Endothelial cell of umbilical vein (primary cell): ENCODE measurements at regions not wholly inside any gene's neighbourhood (a gene's known extent, or its start where the extent isn't known, plus 50 kb on each side); places are given as distances from the start of the nearest gene placed in this dataset.

ENCODE experiments used
- BruUV-seq: library from RNA; stranded (reverse); fragments of 400-500 nt; replicated peaks from 2 replicates; lab custom pipeline; 2021; lab: Mats Ljungman, UMichigan
- CTCF ChIA-PET: fragments of 300-600, 350-600 bp; sonication (Branson Sonifier 250); formaldehyde crosslinking; loops from one replicate; lab custom pipeline; 2021; ENCODE audit warnings: antibody characterized with exemption, inconsistent platforms; lab: Charles Lee
- POLR2A ChIA-PET: fragments of 300-600, 350-600 bp; sonication (Branson Sonifier 250); formaldehyde crosslinking; loops from one replicate; lab custom pipeline; 2021; ENCODE audit warnings: antibody characterized with exemption, inconsistent platforms; lab: Charles Lee
- DNase-seq: peaks from one replicate; pipeline ENCODE4 v3.0.0-alpha.2; 2011; ENCODE audit warnings: low read depth, low spot score
- FAIRE-seq: peaks from 2 replicates; lab custom pipeline; 2011; peaks lifted over from hg19 to GRCh38; lab: Jason Lieb, UNC
- H2AFZ ChIP-seq: 2 replicates; pipeline ENCODE4 v1.6.0; 2012; ENCODE audit warnings: low read depth, low read length, control low read depth, inconsistent platforms
- H3K27ac ChIP-seq: 2 replicates; pipeline ENCODE4 v1.5.1; 2011; ENCODE audit warnings: low read depth, mild to moderate bottlenecking, control low read depth, low read length, moderate library complexity; ENCODE audit not compliant: insufficient read depth
- H3K27me3 ChIP-seq, 2 experiments: 2 replicates each; pipeline versions ENCODE4 v1.6.0 to v1.6.1; 2011; ENCODE audit warnings: low read length in 2 of 2, mixed read lengths in 1 of 2; ENCODE audit not compliant: control insufficient read depth in 2 of 2, insufficient read depth in 2 of 2
- H3K36me3 ChIP-seq, 2 experiments: 2 replicates in 1 of 2; 3 replicates in 1 of 2; pipeline ENCODE4 v1.5.1; 2011; ENCODE audit warnings: low read length in 2 of 2, mild to moderate bottlenecking in 1 of 2, moderate library complexity in 1 of 2; ENCODE audit not compliant: control insufficient read depth in 2 of 2, insufficient read depth in 2 of 2; ENCODE audit errors: extremely low read depth in 1 of 2
- H3K4me1 ChIP-seq: 3 replicates; pipeline ENCODE4 v1.5.1; 2011; ENCODE audit warnings: mild to moderate bottlenecking, low read length; ENCODE audit not compliant: control insufficient read depth, insufficient read depth; ENCODE audit errors: extremely low read depth
- H3K4me2 ChIP-seq: 2 replicates; pipeline ENCODE4 v1.6.1; 2011; ENCODE audit warnings: low read length, control low read depth, mixed read lengths; ENCODE audit not compliant: insufficient read depth
- H3K4me3 ChIP-seq, 3 experiments: fragments of 200-600 bp in 1 of 3; sonication (generic), shearing (Covaris generic) in 1 of 3; replicated peaks in 1 of 3; 2 replicates each; pipeline ENCODE4 v1.5.1; 2011 to 2016; ENCODE audit warnings: control low read depth in 3 of 3, low read length in 3 of 3, mild to moderate bottlenecking in 2 of 3, inconsistent platforms in 1 of 3, low read depth in 1 of 3, moderate library complexity in 1 of 3; ENCODE audit not compliant: insufficient read depth in 1 of 3
- H3K79me2 ChIP-seq: 2 replicates; pipeline ENCODE4 v1.6.0; 2012; ENCODE audit warnings: low read length, inconsistent platforms; ENCODE audit not compliant: control insufficient read depth, insufficient read depth
- H3K9ac ChIP-seq: replicated peaks from 2 replicates; pipeline ENCODE3; 2011; ENCODE audit warnings: low read length, control low read depth; ENCODE audit not compliant: insufficient read depth; ENCODE audit errors: extremely low read depth
- H3K9me1 ChIP-seq: replicated peaks from 3 replicates; pipeline ENCODE4 v1.6.0; 2011; ENCODE audit warnings: mild to moderate bottlenecking, low read length; ENCODE audit not compliant: control insufficient read depth, insufficient read depth; ENCODE audit errors: extremely low read depth
- H3K9me3 ChIP-seq: replicated peaks from 2 replicates; pipeline ENCODE4 v1.5.1; 2012; ENCODE audit warnings: low read length, inconsistent platforms; ENCODE audit not compliant: control insufficient read depth, insufficient read depth
- H4K20me1 ChIP-seq: replicated peaks from 2 replicates; pipeline ENCODE3; 2011; ENCODE audit warnings: mild to moderate bottlenecking, low read length; ENCODE audit not compliant: control insufficient read depth, insufficient read depth; ENCODE audit errors: extremely low read depth
- CTCF ChIP-seq, 2 donors: IDR thresholded peaks; 1 replicate in 1 of 2; 2 replicates in 1 of 2; pipeline ENCODE4 v1.5.1; 2011; ENCODE audit warnings: low read length in 2 of 2, mild to moderate bottlenecking in 2 of 2, moderate library complexity in 2 of 2, control low read depth in 1 of 2, inconsistent platforms in 1 of 2, low read depth in 1 of 2; ENCODE audit not compliant: insufficient read depth in 1 of 2; ENCODE audit errors: extremely low read depth in 1 of 2
- EZH2 ChIP-seq: IDR thresholded peaks from 2 replicates; pipeline ENCODE4 v1.6.1; 2012; ENCODE audit warnings: borderline replicate concordance, low read depth, mild to moderate bottlenecking, moderate library complexity, low read length, inconsistent platforms; ENCODE audit not compliant: severe bottlenecking
- FOS ChIP-seq: IDR thresholded peaks from 2 replicates; pipeline ENCODE4 v1.6.1; 2011; ENCODE audit warnings: mild to moderate bottlenecking, low read length, moderate library complexity, borderline replicate concordance; ENCODE audit not compliant: insufficient read depth
- GATA2 ChIP-seq: IDR thresholded peaks from 2 replicates; pipeline ENCODE4 v1.7.0; 2011; ENCODE audit warnings: low read depth, mild to moderate bottlenecking, moderate library complexity, mixed read lengths, low read length; ENCODE audit not compliant: insufficient read length, insufficient read depth
- JUN ChIP-seq: IDR thresholded peaks from 2 replicates; pipeline ENCODE4 v1.6.1; 2011; ENCODE audit warnings: borderline replicate concordance, low read depth; ENCODE audit not compliant: insufficient read length, insufficient read depth
- MAX ChIP-seq: IDR thresholded peaks from 2 replicates; pipeline ENCODE4 v1.6.1; 2011; ENCODE audit not compliant: insufficient read depth, insufficient read length
- MYC ChIP-seq: IDR thresholded peaks from one replicate; pipeline ENCODE4 v1.6.1; 2011; ENCODE audit warnings: mild to moderate bottlenecking, low read depth, low read length
- POLR2A ChIP-seq: IDR thresholded peaks from 2 replicates; pipeline ENCODE4 v1.6.1; 2012; ENCODE audit warnings: low read depth, mild to moderate bottlenecking, control low read depth, low read length
- POLR2AphosphoS5 ChIP-seq: IDR thresholded peaks from 2 replicates; pipeline ENCODE4 v1.6.1; 2012; ENCODE audit warnings: low read depth, mild to moderate bottlenecking, control low read depth, low read length, moderate library complexity; ENCODE audit not compliant: insufficient read depth
- dilution Hi-C: fragments of 300-500 bp; cut with MboI; formaldehyde crosslinking; loops from one replicate; pipeline ENCODE4 v1.15.0; 2019; ENCODE audit warnings: low sequenced_read_pairs; ENCODE audit not compliant: extremely low pct_ligation_motif_present
- intact Hi-C: fragments of 100-400 bp; cut with micrococcal nuclease; formaldehyde crosslinking; loops from one replicate; pipeline ENCODE4 v1.10.0; 2022

- no peaks in the 10 kb centered on the region for H3K4me1 ChIP-seq
- CTCF ChIA-PET: no interaction called here
- POLR2A ChIA-PET: no interaction called here
- H3K27ac ChIP-seq: no peak overlapping the region
- TF ChIP-seq CTCF (IDR thresholded peaks at IDR 0.05; ENCODE audit: extremely low read depth in 1 of 2, insufficient read depth in 1 of 2, low read depth in 1 of 2, low read length in 2 of 2): no peak
- no peak for TF ChIP-seq GATA2
- TF ChIP-seq MYC: no peak
- TF ChIP-seq POLR2A: no peak
- no peak for TF ChIP-seq POLR2AphosphoS5
- TF ChIP-seq MAX: no peak
- no peak for TF ChIP-seq JUN
- TF ChIP-seq EZH2: no peak
- no peak for TF ChIP-seq FOS
- H3K36me3 ChIP-seq: no peaks in the 10 kb centered on the region
- dilution Hi-C loops: no loop called here
- H3K4me3 ChIP-seq: no peak overlapping the region
- no peak overlapping the region for H3K4me2 ChIP-seq
- H3K9me1 ChIP-seq: no peaks in the 10 kb centered on the region
- H3K79me2 ChIP-seq: no peaks in the 10 kb centered on the region
- H3K9me3 ChIP-seq: no peaks in the 10 kb centered on the region
- FAIRE-seq (no peak), DNase-seq (no peak)
- intact Hi-C loops: no loop called here
- no peaks in the 10 kb centered on the region for H4K20me1 ChIP-seq
- H2AFZ ChIP-seq: no peak overlapping the region
- H3K9ac ChIP-seq: no peak overlapping the region
- H3K27me3 ChIP-seq: no peaks in the 10 kb centered on the region
- BruUV-seq: no TSS peak
These were observed 352.5 kb downstream of the DIPK2A start for GRCh38 chr3:144324076-144324475.
